ENCODE measurements at regions not wholly inside any gene's neighbourhood (a gene's known extent, or its start where the extent isn't known, plus 50 kb on each side); places are given as distances from the start of the nearest gene placed in this dataset.

DNA sequence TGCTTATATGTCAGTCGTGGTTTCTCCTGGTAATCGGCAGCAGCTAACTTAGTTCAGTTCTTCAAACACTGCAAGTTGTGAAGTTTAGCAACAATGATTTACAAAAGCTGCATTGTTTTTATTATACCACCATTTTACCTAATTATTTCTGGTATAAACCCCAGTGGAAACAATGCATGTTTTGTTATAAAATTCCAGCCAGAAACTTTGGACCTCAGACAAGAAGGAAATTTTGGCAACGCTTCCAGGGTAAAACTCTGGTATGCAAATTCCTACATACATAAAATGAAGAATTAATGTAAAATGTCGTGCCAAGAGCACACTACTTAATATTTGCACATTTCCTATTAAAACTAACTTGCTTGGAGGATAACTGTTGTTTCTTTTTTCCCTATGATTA is 277.4 kb upstream of the LYZL1 start:
- TF ChIP-seq, protein P1, sequence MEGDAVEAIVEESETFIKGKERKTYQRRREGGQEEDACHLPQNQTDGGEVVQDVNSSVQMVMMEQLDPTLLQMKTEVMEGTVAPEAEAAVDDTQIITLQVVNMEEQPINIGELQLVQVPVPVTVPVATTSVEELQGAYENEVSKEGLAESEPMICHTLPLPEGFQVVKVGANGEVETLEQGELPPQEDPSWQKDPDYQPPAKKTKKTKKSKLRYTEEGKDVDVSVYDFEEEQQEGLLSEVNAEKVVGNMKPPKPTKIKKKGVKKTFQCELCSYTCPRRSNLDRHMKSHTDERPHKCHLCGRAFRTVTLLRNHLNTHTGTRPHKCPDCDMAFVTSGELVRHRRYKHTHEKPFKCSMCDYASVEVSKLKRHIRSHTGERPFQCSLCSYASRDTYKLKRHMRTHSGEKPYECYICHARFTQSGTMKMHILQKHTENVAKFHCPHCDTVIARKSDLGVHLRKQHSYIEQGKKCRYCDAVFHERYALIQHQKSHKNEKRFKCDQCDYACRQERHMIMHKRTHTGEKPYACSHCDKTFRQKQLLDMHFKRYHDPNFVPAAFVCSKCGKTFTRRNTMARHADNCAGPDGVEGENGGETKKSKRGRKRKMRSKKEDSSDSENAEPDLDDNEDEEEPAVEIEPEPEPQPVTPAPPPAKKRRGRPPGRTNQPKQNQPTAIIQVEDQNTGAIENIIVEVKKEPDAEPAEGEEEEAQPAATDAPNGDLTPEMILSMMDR (IDR thresholded peaks at IDR 0.05; ENCODE audit: low read length, missing control alignments), result no peak
- peak; percentile 60 for DNase-seq (ENCODE audit: low read depth)
- H3K4me3 ChIP-seq (replicated peaks; ENCODE audit: low read depth, low read length), result no peak overlapping the region

DNA sequence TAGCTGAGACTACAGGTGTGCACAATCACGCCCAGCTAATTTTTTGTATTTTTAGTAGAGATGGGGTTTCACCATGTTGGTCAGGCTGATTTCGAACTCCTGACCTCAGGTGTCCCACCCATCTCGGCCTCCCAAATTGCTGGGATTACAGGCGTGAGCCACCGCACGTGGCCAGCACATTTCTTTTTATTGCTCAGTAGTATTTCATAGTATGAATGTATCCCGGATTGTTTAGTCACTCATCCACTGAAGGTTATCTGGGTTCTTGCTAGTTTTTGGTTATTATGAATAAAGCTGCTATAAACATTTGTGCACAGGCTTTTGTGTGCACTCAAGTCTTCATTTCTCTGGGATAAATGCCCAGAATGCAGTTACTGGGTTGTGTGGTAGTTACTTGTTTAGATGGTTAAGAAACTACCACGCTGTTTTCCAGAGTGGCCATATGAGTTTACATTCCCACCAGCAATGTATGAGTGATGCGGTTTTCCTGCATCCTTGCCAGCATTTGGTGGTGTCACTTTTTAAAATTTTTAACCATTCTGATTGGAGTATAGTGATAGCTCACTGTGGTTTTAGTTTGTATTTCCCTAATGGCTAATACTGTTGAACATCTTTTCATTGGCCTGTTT is 275.8 kb upstream of the LYZL1 start:
- TF ChIP-seq, protein P1 (IDR thresholded peaks at IDR 0.05; ENCODE audit: low read length, missing control alignments), result no peak
- DNase-seq (ENCODE audit: low read depth), result no peak
- H3K4me3 ChIP-seq (replicated peaks; ENCODE audit: low read depth, low read length), result no peak overlapping the region

DNA sequence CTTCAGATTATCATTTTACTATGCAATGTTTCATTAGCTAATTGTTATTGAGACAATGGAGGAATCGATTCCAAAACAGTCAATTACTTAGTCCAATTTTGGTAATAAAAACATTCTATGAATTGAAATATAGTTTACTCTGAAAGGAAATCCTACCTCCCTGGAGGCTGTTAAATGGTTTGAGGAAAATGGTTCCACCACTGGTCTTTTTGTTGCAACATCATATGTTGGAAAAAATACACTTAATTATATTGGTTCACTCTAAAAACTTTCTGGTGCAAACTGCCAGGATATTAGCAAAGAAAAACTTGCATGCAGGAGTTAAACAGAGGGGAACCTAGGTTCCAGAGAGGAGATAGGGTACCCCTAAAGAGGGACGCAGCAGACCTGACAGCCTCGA is 267.3 kb upstream of the LYZL1 start:
- no peak for DNase-seq (ENCODE audit: low read depth)
- H3K4me3 ChIP-seq (replicated peaks; ENCODE audit: low read depth, low read length), result no peak overlapping the region
- TF ChIP-seq, protein P1 (IDR thresholded peaks at IDR 0.05; ENCODE audit: low read length, missing control alignments), result no peak

DNA sequence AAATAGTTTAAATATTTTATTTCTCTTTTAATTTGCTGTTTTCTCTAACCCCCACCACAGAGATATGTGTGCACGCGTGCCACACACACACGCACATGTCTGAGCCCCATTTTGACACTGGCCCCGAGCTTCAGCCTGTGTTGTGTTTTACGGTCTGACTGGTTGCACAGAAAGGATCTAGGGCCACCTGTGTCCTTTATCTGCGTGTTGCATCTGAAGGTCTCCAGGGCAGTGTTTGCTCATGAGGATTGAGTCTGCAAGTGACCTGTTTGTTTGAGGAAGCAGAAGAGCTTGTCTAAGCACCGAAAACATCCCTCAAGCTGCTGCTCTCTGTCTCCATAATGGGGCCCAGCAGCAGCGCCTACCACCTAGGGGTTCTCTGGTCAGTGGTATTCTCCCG is 266.4 kb upstream of the LYZL1 start:
- no peak overlapping the region for H3K4me3 ChIP-seq (replicated peaks; ENCODE audit: low read depth, low read length)
- TF ChIP-seq, protein P1 (IDR thresholded peaks at IDR 0.05; ENCODE audit: low read length, missing control alignments), result no peak
- no peak for DNase-seq (ENCODE audit: low read depth)

DNA sequence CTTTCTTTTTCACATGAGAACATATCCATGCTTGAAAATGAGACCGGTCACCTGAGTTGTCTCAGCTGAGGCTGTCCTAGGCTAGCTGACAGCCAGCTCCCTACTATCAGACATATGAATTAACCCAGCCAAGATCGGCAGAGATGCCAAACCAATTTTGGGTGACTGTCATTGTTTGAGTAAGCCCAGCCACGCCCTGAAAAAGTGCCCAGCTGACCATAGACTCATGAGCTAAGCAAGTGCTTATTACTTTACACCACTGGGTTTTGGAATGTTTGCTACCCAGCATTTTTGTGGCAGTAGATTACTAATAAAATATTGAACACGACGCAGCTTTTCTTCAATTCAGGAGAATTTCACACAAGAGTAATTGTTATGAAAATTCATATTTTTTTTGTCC is 265.2 kb upstream of the LYZL1 start:
- TF ChIP-seq, protein P1 (IDR thresholded peaks at IDR 0.05; ENCODE audit: low read length, missing control alignments), result no peak
- no peak for DNase-seq (ENCODE audit: low read depth)
- H3K4me3 ChIP-seq (replicated peaks; ENCODE audit: low read depth, low read length), result no peak overlapping the region

DNA sequence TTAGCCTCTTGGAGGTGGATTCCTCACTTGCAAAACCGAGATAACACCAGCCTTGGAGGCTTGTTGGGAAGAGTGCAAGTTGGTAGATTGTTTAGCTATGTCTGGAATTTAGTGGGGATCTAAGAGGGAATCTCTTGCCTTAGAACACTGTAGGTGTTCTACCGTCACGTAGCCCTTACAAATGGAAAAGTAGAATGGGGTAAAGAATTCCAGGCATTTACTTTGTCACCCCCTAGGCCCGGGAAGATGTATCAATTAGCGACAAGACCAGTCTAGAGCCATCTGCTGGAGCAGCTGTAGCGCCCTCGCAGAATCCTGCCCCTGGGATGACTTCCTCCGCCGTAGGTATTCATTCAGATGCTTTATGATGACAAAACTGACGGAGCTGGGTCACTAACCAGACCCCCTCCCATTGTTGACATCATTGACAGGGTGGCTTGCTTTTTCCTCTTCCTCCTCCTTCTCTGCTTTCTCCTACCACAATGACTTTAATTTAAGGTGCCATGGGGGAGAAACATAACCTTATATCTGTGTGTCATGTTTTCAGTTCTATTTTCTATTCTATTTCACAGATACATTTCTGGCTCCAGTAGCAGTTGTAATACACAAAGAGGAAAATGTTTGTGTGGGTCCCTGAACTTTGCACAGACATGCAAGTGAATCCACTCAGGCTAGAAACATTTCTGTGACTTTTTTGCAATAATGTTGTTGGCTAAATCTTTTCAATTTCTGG is 262.6 kb upstream of the LYZL1 start:
- DNase-seq (ENCODE audit: low read depth), result no peak
- TF ChIP-seq, protein P1 (IDR thresholded peaks at IDR 0.05; ENCODE audit: low read length, missing control alignments), result no peak
- no peak overlapping the region for H3K4me3 ChIP-seq (replicated peaks; ENCODE audit: low read depth, low read length)

All from fibroblast of pulmonary artery (primary cell).